Astrocyte of the cerebellum (primary cell): ENCODE measurements at regions not wholly inside any gene's neighbourhood (a gene's known extent, or its start where the extent isn't known, plus 50 kb on each side); places are given as distances from the start of the nearest gene placed in this dataset.
"Not testable (repeated sequence)": the region's sequence is repeated elsewhere in the genome, so short reads cannot be mapped to it uniquely, and the experiment has no call there.

Experiments
- DNase-seq: peaks from one replicate; pipeline ENCODE4 v3.0.0-alpha.2; 2011; ENCODE audit warnings: low read depth
- H3K4me3 ChIP-seq: 2 replicates; pipeline ENCODE4 v1.5.1; 2011; ENCODE audit warnings: mild to moderate bottlenecking, low read depth, low read length, moderate library complexity
- CTCF ChIP-seq: IDR thresholded peaks from 2 replicates; pipeline ENCODE4 v1.5.1; 2012; ENCODE audit warnings: low read length, low read depth, moderate library complexity, mild to moderate bottlenecking; ENCODE audit errors: missing control alignments
- in situ Hi-C: cut with HindIII; loops from 2 replicates; pipeline ENCODE4 v1.10.0; 2017; ENCODE audit warnings: low sequenced_read_pairs

DNA sequence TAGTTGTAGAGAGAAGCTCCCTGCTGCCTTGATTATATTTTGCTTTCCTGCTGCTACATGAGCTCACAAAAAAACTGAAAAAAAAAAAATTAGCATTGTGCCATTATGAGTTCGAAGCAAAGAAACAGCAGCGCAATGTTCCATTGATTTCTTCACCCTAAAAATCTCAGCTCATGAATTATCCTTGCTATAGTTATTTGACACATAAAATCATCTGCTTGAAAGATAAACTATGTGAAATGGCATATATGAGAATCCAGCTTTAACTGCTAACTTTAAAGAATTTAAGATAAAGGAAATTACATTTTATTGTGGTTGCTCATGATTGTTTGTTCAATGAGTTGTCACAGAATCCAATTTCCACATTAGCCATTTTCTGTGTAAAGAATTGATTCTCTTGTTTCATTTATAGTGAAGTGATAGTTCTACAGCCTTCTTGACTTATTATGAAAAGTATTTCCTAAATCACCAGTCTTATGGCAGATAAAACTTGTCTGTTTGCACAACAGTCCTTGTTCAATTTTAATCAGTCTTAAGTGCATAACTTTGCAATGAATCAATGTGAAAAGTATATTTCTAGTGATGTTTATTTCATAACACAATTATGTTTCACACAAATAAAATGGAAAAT lies 1275.0 kb upstream of the CDH9 start:
- TF ChIP-seq CTCF, result no peak
- DNase-seq, result no peak
- H3K4me3 ChIP-seq, result no peak overlapping the region
- in situ Hi-C loops, result no loop called here

DNA sequence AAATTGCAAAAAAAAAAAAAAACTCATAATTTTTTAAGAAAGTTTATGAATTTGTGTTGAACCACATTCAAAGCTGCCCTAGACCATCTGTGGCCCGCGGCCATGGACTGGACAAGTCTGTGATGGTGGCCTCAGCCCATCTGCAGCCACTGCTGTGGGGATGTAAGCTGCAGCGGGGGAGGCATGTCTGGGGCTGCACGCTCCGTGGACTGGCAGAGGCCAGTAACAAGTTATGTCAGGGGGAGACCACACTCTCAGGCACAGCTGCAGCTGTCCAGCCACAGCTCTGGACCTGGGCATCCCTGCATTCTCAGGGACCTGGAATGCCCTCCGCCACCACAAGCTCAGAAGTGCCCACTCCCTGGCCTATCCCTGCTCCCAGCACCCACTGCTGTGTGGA lies 1272.3 kb upstream of the CDH9 start:
- no peak for TF ChIP-seq CTCF
- in situ Hi-C loops, result no loop called here
- no peak for DNase-seq
- no peak overlapping the region for H3K4me3 ChIP-seq

DNA sequence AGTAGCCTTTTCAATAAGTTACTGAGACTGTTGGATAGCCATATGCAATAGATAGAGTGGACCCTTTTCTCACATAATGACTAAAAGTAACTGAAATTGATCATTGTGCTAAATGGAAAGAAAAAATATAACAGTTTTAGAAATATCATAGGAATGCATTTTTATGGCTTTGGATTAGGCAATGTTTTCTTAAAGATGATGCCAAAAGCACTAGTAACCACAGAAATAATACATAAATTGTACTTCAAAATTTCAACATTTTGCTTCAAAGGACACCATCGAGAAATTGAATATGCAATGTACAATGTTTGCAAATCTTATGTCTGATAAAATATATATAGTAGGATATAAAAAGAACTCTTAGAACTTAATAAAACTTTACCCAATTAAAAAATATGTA lies 1267.5 kb upstream of the CDH9 start:
- no peak for DNase-seq
- in situ Hi-C loops, result no loop called here
- TF ChIP-seq CTCF, result no peak
- no peak overlapping the region for H3K4me3 ChIP-seq

GRCh38 chr5:28301712-28302111 lies 1263.3 kb upstream of the CDH9 start:
- in situ Hi-C loops, result no loop called here
- no peak for TF ChIP-seq CTCF
- DNase-seq, result peak; percentile 70
- no peak overlapping the region for H3K4me3 ChIP-seq

DNA sequence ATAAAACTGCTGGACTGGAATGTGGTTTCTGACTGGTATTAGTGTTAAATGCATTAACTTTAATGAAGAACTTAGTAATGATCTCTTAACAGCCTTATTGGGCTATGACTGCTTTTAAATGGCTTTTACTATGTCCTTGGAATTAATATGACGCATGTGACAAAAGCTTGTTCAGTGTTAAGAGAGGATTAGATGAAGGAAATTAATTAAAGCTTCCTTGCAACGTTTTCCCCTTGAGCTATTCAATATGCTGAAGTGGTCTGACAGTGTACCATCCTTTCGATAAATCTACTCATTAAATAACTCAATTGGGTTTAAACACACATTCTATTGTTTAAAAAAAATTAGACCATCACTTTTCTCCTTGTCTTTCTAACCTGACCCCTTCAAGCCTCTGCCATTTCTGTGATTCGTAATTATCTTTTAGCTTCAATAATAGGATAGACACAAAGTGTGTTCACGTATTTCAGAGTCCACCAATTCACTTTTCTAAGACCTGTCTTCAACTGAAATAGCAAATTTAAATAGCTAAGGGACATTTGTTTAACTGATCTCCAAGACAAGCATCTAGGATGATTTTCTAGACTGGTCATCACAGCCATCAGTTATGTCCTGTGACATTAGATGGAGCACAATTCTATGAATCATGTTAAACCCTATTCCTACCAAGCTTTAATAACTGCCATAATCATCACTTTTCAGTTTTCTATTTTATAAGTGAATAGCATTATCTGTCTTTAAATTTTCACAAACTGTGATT lies 1258.0 kb upstream of the CDH9 start:
- no peak for TF ChIP-seq CTCF
- DNase-seq, result no peak
- H3K4me3 ChIP-seq, result no peak overlapping the region
- in situ Hi-C loops, result no loop called here

DNA sequence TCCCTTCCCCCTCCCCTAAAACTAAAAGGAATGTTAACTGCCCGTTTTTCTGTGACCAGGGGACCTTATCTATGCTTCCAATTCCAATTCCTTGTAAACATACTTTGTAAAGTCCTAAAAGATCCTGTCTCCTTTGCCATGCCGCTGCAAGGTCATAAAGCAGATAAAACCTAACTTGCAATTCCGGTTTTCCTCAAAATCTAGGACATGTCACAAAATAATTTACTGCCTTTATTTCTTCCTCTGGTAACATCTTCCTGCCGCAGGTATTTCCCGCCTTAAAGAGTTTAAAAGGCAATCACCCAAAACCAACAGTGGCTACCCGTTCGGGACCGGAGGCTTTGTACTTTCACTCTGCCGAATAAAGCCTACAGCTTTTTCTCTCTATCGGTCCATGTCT lies 1248.6 kb upstream of the CDH9 start:
- H3K4me3 ChIP-seq, in situ Hi-C loops, DNase-seq: not testable (repeated sequence)

GRCh38 chr5:28286566-28286965 lies 1248.2 kb upstream of the CDH9 start:
- DNase-seq, result no peak
- TF ChIP-seq CTCF, result no peak
- no peak overlapping the region for H3K4me3 ChIP-seq
- in situ Hi-C loops, result no loop called here
